K562 (cell line): ENCODE measurements at regions not wholly inside any gene's neighbourhood (a gene's known extent, or its start where the extent isn't known, plus 50 kb on each side); places are given as distances from the start of the nearest gene placed in this dataset.

ENCODE experiments used
- ATAC-seq: fragments of 200-7000 bp; cut with Tn5 transposase; 3 replicates; pipeline ENCODE4 v1.9.1; 2020; ENCODE audit warnings: moderate library complexity
- BruUV-seq: library from RNA; stranded (reverse); fragments of 400-500 nt; replicated peaks from 2 replicates; lab custom pipeline; 2021; lab: Mats Ljungman, UMichigan
- CTCF ChIA-PET: fragments of 300-600 bp; formaldehyde crosslinking; extraction: SDS; loops from one replicate; lab custom pipeline; 2021; ENCODE audit warnings: low intra/inter-chr PET ratio; lab: Yijun Ruan, JAX
- POLR2A ChIA-PET: fragments of 300-600, 350-650 bp; sonication (Branson Sonifier 250); formaldehyde crosslinking; extraction: SDS; loops from one replicate; lab custom pipeline; 2021; ENCODE audit warnings: antibody characterized with exemption, inconsistent platforms; lab: Yijun Ruan, JAX
- DNase-seq, 4 experiments: peaks; one replicate each; pipeline versions ENCODE4 v3.0.0 to v3.0.0-alpha.2; 2011 to 2018; ENCODE audit warnings: low spot score in 3 of 4, mixed read lengths in 3 of 4; ENCODE audit errors: extremely low read depth in 1 of 4
- FAIRE-seq: peaks from 2 replicates; lab custom pipeline; 2011; peaks lifted over from hg19 to GRCh38; lab: Jason Lieb, UNC
- H2AFZ ChIP-seq: 2 replicates; pipeline ENCODE4 v1.6.0; 2011; ENCODE audit warnings: low read depth, low read length, control low read depth, inconsistent platforms
- H3K27ac ChIP-seq: fragments of 200-600 bp; 3 replicates; pipeline ENCODE4 v1.8.0; 2011; ENCODE audit warnings: low read depth, mild to moderate bottlenecking, control low read depth, inconsistent platforms, low read length, moderate library complexity, mixed read lengths; ENCODE audit errors: extremely low read depth
- H3K27me3 ChIP-seq, 2 experiments: fragments of 300-600 bp in 1 of 2; 2 replicates in 1 of 2; 3 replicates in 1 of 2; pipeline versions ENCODE4 v1.6.0 to v1.8.0; 2011; ENCODE audit warnings: inconsistent platforms in 2 of 2, low read length in 2 of 2, mild to moderate bottlenecking in 1 of 2, mixed read lengths in 1 of 2, moderate library complexity in 1 of 2; ENCODE audit not compliant: control insufficient read depth in 2 of 2, insufficient read depth in 2 of 2
- H3K36me3 ChIP-seq: fragments of 300-600 bp; 3 replicates; pipeline ENCODE4 v1.8.0; 2011; ENCODE audit warnings: mild to moderate bottlenecking, low read length, inconsistent platforms; ENCODE audit not compliant: control insufficient read depth, insufficient read depth
- H3K4me1 ChIP-seq, 2 experiments: fragments of 200-600 bp in 1 of 2; replicated peaks in 1 of 2; 2 replicates in 1 of 2; 3 replicates in 1 of 2; pipeline versions ENCODE4 v1.5.1 to v1.8.0; 2011; ENCODE audit warnings: inconsistent platforms in 2 of 2, low read length in 2 of 2, mild to moderate bottlenecking in 1 of 2, mixed read lengths in 1 of 2, moderate library complexity in 1 of 2; ENCODE audit not compliant: control insufficient read depth in 2 of 2, insufficient read depth in 2 of 2
- H3K4me2 ChIP-seq: 2 replicates; pipeline ENCODE4 v1.6.1; 2011; ENCODE audit warnings: low read length, control low read depth, inconsistent platforms, mixed read lengths; ENCODE audit not compliant: insufficient read depth
- H3K4me3 ChIP-seq: fragments of 200-600 bp; sonication (generic), shearing (Covaris generic); 2 replicates; pipeline ENCODE4 v1.5.1; 2016; ENCODE audit warnings: control low read depth, inconsistent platforms
- H3K79me2 ChIP-seq: fragments of 200-600 bp; 3 replicates; pipeline ENCODE4 v1.8.0; 2011; ENCODE audit warnings: low read length, inconsistent platforms; ENCODE audit not compliant: control insufficient read depth, insufficient read depth
- H3K9ac ChIP-seq, 2 experiments: 2 replicates each; pipeline versions ENCODE4 v1.6.0 to v1.6.1; 2011; ENCODE audit warnings: low read depth in 2 of 2, low read length in 2 of 2, control low read depth in 1 of 2, inconsistent platforms in 1 of 2, mild to moderate bottlenecking in 1 of 2, mixed read lengths in 1 of 2; ENCODE audit not compliant: insufficient read depth in 1 of 2
- H3K9me1 ChIP-seq: one replicate; pipeline ENCODE4 v1.6.0; 2011; ENCODE audit warnings: inconsistent platforms, mild to moderate bottlenecking, low read length, moderate library complexity; ENCODE audit not compliant: control insufficient read depth, insufficient read depth
- H3K9me3 ChIP-seq: replicated peaks from 2 replicates; pipeline ENCODE4 v1.5.1; 2011; ENCODE audit warnings: low read depth, low read length, inconsistent platforms; ENCODE audit not compliant: control insufficient read depth, insufficient read depth
- H4K20me1 ChIP-seq: replicated peaks from 2 replicates; pipeline ENCODE4 v1.6.1; 2011; ENCODE audit warnings: low read length, inconsistent platforms, mixed read lengths; ENCODE audit not compliant: control insufficient read depth, insufficient read depth
- CHCHD3 ChIP-seq: fragments of 250-450 bp; sonication (Bioruptor Pico); IDR thresholded peaks from 2 replicates; pipeline ENCODE4 v2.1.2; 2022; ENCODE audit warnings: mild to moderate bottlenecking
- CLOCK ChIP-seq: fragments of 250-450 bp; sonication (Bioruptor Pico); IDR thresholded peaks from 2 replicates; pipeline ENCODE4 v1.4.0; 2020; ENCODE audit warnings: mild to moderate bottlenecking, moderate library complexity, borderline replicate concordance
- CTBP1 ChIP-seq: fragments of 450-650 bp; IDR thresholded peaks from 2 replicates; pipeline ENCODE4 v1.6.1; 2016; ENCODE audit warnings: borderline replicate concordance
- FOSL1 ChIP-seq: fragments of 200-800 bp; sonication (Bioruptor generic); conservative IDR thresholded peaks from 2 replicates; pipeline ENCODE4 v1.6.1; 2016; ENCODE audit warnings: missing genetic modification characterization, missing compliant biosample characterization
- FOXJ3 ChIP-seq: sonication (generic); formaldehyde crosslinking; IDR thresholded peaks from 2 replicates; pipeline ENCODE4 v1.4.0; 2020; ENCODE audit warnings: mild to moderate bottlenecking, missing genetic modification reagents
- FOXM1 ChIP-seq, 2 experiments: fragments of 450-650 bp in 1 of 2; sonication (generic) in 1 of 2; formaldehyde crosslinking in 1 of 2; IDR thresholded peaks; 2 replicates each; pipeline versions ENCODE4 v1.6.1 to v1.9.0; 2017 to 2022; ENCODE audit warnings: low read depth in 2 of 2, mild to moderate bottlenecking in 2 of 2, missing genetic modification reagents in 1 of 2, moderate library complexity in 1 of 2
- HLTF ChIP-seq: fragments of 450-650 bp; IDR thresholded peaks from 2 replicates; pipeline ENCODE4 v1.6.1; 2016
- KAT2B ChIP-seq: IDR thresholded peaks from one replicate; pipeline ENCODE4 v1.6.1; 2012; ENCODE audit warnings: low read depth, mild to moderate bottlenecking, control low read depth, inconsistent platforms, low read length, moderate library complexity
- MYBL2 ChIP-seq, 2 experiments: fragments of 450-650 bp in 1 of 2; sonication (generic) in 1 of 2; formaldehyde crosslinking in 1 of 2; IDR thresholded peaks; 2 replicates each; pipeline versions ENCODE4 v1.6.1 to v1.8.1; 2017 to 2022; ENCODE audit warnings: borderline replicate concordance in 1 of 2, inconsistent platforms in 1 of 2, low read depth in 1 of 2, mild to moderate bottlenecking in 1 of 2, missing genetic modification reagents in 1 of 2, moderate library complexity in 1 of 2
- RBM34 ChIP-seq: fragments of 200-400 bp; formaldehyde crosslinking; IDR thresholded peaks from 2 replicates; pipeline ENCODE4 v1.6.1; 2018; ENCODE audit warnings: low read length, borderline replicate concordance; ENCODE audit not compliant: insufficient read depth
- RBM39 ChIP-seq: fragments of 200-400 bp; formaldehyde crosslinking; optimal IDR thresholded peaks from 2 replicates; pipeline ENCODE3; 2018; ENCODE audit warnings: low read depth, low read length
- XRCC3 ChIP-seq: fragments of 450-650 bp; IDR thresholded peaks from 2 replicates; pipeline ENCODE4 v1.6.1; 2017; ENCODE audit warnings: mild to moderate bottlenecking, moderate library complexity
- ZFP1 ChIP-seq: fragments of 450-650 bp; formaldehyde crosslinking; IDR thresholded peaks from 2 replicates; pipeline ENCODE4 v1.4.0; 2020; ENCODE audit warnings: mild to moderate bottlenecking, mixed read lengths
- ZNF282 ChIP-seq: sonication (generic); formaldehyde crosslinking; IDR thresholded peaks from 2 replicates; pipeline ENCODE4 v1.8.1; 2023; ENCODE audit warnings: missing genetic modification reagents
- ZNF764 ChIP-seq: fragments of 250-450 bp; sonication (Bioruptor Pico); IDR thresholded peaks from 2 replicates; pipeline ENCODE4 v1.4.0; 2020; ENCODE audit warnings: low read depth, mild to moderate bottlenecking, moderate library complexity
- WGBS: fragments of 100-300 bp; shearing (Covaris generic); methylation state at CpG from one replicate; pipeline ENCODE4 v1.1.6; 2016; ENCODE audit warnings: low coverage, mixed read lengths; ENCODE audit not compliant: insufficient coverage; ENCODE audit errors: missing lambda C conversion rate; 5-methylcytosine and 5-hydroxymethylcytosine counted together
- in situ Hi-C: fragments of 300-500 bp; cut with MboI; formaldehyde crosslinking; loops from 4 replicates; pipeline ENCODE4 v1.15.0; 2018; ENCODE audit warnings: inconsistent platforms, mixed read lengths
- intact Hi-C: fragments of 100-400 bp; cut with micrococcal nuclease; formaldehyde crosslinking; loops from 2 replicates; pipeline ENCODE4 v1.14.2; 2022
- TF ChIP-seq, protein P1 (sequence below): fragments of 200-800 bp; sonication (Bioruptor generic); IDR thresholded peaks from 2 replicates; pipeline ENCODE4 v1.6.1; 2016; ENCODE audit warnings: missing genetic modification characterization, missing compliant biosample characterization

- FAIRE-seq (no peak), ATAC-seq (no peak), DNase-seq (no peak)
- intact Hi-C loops (no loop called here), in situ Hi-C loops (no loop called here)
- Histone ChIP-seq H3K9ac (no peak overlapping the region), H3K79me2 (no peaks in the 10 kb centered on the region), H3K27me3 (peaks cover 37 to 82% of the 10 kb centered on the region in 2 experiments), H4K20me1 (peaks cover 15% of the 10 kb centered on the region), H2AFZ (no peak overlapping the region), H3K27ac (no peak overlapping the region), H3K4me2 (no peak overlapping the region), H3K9me3 (no peaks in the 10 kb centered on the region), H3K4me1 (peaks cover 0 to 8% of the 10 kb centered on the region in 2 experiments; a peak in 2 of 5 replicates), H3K4me3 (no peak overlapping the region), H3K9me1 (no peaks in the 10 kb centered on the region), H3K36me3 (no peaks in the 10 kb centered on the region)
- ChIA-PET POLR2A (interaction anchor here (0.8 to 1.7 kb wide), 2 partner anchors 10 to 292 kb away, joined by 3 to 6 read pairs; partner anchors contain the start of gene LYSMD4), CTCF (no interaction called here)
- no TSS peak for BruUV-seq
- WGBS, result 1% methylated on average over 6 of the region's 6 CpGs
- TF ChIP-seq FOXJ3 (CRISPR knock-in tag) (no peak), ZFP1 (CRISPR knock-in tag) (no peak), ZNF764 (CRISPR knock-in tag) (no peak), XRCC3 (no peak), RBM34 (no peak), MYBL2 (IDR thresholded peaks at IDR 0.05; ENCODE audit: low read depth) (no peak), MYBL2 (CRISPR knock-in tag; IDR thresholded peaks at IDR 0.05; ENCODE audit: borderline replicate concordance) (no peak), CHCHD3 (CRISPR knock-in tag) (no peak), FOXM1 (IDR thresholded peaks at IDR 0.05; ENCODE audit: low read depth) (no peak), FOXM1 (CRISPR knock-in tag; IDR thresholded peaks at IDR 0.05; ENCODE audit: low read depth) (no peak), KAT2B (no peak), FOSL1 (tag) (no peak), ZNF282 (CRISPR knock-in tag) (no peak), HLTF (no peak), RBM39 (no peak), CLOCK (CRISPR knock-in tag) (no peak), CTBP1 (no peak)
- TF ChIP-seq, protein P1, sequence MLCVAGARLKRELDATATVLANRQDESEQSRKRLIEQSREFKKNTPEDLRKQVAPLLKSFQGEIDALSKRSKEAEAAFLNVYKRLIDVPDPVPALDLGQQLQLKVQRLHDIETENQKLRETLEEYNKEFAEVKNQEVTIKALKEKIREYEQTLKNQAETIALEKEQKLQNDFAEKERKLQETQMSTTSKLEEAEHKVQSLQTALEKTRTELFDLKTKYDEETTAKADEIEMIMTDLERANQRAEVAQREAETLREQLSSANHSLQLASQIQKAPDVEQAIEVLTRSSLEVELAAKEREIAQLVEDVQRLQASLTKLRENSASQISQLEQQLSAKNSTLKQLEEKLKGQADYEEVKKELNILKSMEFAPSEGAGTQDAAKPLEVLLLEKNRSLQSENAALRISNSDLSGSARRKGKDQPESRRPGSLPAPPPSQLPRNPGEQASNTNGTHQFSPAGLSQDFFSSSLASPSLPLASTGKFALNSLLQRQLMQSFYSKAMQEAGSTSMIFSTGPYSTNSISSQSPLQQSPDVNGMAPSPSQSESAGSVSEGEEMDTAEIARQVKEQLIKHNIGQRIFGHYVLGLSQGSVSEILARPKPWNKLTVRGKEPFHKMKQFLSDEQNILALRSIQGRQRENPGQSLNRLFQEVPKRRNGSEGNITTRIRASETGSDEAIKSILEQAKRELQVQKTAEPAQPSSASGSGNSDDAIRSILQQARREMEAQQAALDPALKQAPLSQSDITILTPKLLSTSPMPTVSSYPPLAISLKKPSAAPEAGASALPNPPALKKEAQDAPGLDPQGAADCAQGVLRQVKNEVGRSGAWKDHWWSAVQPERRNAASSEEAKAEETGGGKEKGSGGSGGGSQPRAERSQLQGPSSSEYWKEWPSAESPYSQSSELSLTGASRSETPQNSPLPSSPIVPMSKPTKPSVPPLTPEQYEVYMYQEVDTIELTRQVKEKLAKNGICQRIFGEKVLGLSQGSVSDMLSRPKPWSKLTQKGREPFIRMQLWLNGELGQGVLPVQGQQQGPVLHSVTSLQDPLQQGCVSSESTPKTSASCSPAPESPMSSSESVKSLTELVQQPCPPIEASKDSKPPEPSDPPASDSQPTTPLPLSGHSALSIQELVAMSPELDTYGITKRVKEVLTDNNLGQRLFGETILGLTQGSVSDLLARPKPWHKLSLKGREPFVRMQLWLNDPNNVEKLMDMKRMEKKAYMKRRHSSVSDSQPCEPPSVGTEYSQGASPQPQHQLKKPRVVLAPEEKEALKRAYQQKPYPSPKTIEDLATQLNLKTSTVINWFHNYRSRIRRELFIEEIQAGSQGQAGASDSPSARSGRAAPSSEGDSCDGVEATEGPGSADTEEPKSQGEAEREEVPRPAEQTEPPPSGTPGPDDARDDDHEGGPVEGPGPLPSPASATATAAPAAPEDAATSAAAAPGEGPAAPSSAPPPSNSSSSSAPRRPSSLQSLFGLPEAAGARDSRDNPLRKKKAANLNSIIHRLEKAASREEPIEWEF (CRISPR knock-in tag), result no peak
Measured at GRCh38 chr15:99441444-99441800, 124.4 kb upstream of the MEF2A start.
